NCI-H146 treated with DMSO at 0.1 percent for 48 hours (cell line): ENCODE measurements at regions not wholly inside any gene's neighbourhood (a gene's known extent, or its start where the extent isn't known, plus 50 kb on each side); places are given as distances from the start of the nearest gene placed in this dataset.

Experiments used
- DNase-seq: peaks from one replicate; lab custom pipeline; 2025; ENCODE audit not compliant: unreplicated experiment; lab: John Stamatoyannopoulos, UW

DNA sequence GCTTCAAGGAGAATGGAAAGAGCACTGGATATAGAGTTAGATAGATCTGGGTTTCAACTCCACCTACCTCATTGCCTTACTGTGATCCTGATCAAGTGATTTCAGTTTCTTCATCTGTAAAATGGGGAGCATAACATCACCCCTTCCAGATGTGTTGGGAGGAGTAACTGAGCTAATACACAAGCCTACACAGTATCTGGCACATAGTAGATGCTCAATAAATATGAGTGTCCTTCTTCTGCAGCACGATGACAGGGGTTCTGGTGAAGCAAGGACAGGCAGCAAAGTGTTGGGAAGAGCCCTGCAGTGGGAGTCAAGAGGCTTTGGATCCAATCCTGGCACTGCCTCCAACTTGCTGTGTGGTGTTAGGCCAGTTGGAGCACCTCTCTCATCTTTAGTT, 270.0 kb downstream of the UACA start:
- no peak for DNase-seq

DNA sequence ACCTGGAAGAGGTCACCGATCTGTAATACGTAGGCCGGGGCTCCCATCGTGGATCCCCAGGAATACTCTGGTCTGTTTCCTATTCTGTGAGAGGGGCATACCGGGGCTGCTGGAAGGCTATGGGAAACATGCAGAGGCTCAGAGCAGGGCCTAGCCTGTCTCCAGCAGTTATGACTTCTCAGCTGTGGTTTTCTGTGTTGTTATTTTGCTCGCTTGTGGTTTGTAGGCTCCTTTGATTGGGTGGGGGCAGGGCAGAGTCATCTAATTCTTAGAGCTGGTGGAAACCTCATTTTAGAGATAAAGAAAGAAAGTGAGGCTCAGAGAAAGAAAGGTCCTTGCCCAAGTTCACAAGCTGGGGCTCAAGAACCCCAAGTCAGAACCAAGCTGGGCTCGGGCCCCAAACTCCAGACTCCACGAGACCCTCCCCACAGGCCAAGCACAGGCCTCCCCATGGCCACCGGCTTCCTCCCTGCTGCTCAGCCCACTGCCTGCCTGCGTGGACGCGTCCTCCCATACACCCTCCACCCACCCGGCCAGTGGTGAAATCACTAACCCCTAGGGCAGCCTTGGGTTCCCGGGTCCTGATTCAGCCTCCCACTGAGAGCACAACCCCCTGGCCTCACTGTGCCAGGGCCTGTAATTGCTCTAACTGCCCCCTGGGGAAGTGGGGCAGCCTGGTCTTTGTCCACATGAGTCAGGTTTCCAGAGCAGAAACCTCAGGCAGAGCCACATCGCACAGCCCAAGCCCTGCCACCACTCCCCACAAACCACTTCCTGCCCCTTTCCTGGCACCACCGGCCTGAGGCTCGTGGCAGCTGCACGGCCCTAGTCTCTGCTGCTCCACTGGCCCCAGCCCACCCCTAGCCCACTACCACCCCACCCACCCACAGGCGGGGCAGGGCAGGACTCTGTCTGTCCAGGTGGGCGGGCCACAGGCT, 270.8 kb downstream of the UACA start:
- DNase-seq: no peak

DNA sequence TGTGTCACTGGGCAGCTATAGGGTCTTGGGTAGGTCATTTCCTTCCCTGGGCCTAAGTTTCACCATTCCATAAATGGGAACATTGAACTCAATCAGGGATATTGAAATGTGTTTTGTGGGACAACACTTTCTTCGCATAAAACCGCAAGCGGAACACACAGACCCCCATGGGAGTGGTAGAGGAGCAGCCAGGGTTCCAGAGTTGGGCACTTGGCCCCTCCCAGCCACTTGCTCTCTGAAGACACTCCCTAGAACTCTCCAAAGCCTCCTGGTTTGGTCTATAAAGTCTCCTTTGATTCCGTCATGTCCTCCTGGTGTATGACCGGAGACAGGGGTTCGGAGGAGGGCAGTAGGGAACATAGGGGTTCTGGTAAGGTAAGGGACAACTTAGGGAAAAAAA, 271.7 kb downstream of the UACA start:
- no peak for DNase-seq

DNA sequence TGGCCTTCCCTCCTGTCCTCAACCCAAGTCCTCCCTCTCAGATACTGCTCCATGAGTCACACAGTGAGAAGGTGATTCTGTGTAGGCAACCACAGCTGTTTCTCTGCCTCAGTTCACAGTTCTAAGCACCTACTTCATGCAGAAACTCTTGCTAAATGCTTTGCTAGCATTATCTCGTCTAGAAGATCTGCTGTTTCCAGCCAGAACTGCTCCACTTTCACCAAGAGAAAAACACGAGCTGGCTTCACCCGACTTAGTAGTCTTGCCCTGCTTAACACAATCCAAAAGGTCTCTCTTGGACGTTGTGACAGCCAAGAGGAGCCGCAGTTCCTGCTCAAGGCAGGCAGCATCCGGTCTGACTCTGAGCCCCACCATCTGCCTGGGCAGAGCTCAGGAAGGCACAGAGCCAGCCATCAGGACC, 272.1 kb downstream of the UACA start:
- no peak for DNase-seq

DNA sequence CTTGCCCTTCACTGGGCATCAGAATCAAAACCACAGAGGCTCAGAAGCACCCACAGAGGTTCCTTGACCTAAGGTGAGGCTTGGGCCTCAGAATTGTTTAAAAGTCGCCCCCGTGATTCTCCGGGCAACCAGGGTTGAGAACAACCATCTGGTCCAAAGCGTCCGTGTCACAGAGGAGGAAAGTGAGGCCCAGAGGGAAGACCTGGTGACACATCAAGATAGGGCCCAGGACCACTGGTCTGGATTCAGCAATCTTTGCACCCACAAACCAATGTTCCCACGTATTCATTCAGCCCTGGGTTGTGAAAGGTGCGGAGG, 272.6 kb downstream of the UACA start:
- no peak for DNase-seq

DNA sequence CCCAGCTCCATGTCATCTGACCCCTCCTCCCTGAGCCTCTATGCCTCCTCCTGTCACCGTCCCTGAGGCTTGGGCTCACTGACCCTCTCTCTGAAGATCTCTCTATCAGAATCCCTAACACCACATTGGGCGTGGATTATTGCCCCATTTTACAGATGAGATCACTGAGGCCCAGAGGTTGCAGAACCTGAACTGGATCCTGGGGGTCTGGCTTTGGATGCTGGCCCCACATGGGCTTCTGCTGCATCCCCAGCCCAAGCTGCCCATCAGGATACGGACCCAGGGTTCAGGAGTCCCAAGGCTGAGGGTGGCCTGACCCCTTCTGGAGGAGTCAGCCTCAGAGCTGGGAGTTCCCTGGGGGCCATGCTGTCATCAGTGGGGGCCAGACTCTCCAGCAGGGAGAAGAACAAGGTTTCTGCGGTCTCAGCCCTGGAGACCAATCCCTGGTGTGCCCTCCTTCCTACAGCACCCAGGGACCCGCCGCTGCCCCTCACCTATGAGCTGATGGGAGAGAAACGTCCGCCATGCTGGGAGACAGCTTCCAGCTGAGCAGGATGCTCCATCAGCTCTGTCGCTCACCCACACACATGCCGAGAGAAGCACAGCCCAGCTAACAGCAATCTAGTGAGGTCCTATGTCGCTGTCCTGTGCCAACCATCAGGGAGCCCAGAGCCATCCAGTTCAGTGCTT, 273.1 kb downstream of the UACA start:
- no peak for DNase-seq

DNA sequence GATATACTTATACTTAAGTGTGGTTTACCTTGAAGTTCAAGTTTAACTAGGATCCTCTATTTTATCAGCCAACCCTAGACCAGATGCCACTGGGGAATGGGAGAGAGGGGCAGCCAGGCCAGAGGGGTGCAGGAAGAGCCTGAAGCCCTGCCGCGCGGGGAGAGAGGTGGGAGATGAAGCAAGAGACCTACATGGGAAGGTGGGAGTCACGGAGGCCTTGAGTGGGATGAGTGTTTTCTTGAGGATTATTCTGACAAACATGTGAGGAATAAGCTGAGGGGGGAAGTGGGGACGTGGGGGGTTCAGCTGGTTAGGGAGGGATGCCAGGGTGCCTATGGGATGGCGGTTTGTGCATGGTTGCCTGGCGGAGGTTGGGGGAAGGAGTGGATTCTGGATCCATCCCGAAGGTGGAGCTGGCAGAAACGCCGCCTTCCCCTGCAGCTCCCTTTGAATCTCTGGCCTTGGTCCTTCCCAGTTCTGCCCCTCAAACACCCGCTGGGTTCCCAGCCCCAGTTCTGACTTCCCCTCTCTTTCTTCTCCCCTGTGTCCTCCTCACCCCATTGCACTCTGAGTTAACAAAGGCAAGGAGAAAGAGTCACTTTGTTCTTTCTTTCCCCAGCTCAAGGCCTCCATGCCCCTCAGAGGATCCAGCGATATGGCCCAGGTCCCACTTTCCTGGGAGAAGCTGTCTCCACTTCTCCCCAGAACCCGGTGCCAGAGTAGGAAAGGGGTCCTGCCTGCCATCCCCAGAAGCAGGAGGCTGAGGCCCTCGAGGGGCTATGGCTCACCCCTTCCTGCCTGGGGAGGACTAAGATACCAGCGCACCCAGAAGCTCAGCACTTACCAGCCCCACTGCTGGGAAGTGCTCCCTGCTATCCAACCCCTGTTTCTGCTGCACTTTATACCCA, 274.2 kb downstream of the UACA start:
- DNase-seq: no peak

DNA sequence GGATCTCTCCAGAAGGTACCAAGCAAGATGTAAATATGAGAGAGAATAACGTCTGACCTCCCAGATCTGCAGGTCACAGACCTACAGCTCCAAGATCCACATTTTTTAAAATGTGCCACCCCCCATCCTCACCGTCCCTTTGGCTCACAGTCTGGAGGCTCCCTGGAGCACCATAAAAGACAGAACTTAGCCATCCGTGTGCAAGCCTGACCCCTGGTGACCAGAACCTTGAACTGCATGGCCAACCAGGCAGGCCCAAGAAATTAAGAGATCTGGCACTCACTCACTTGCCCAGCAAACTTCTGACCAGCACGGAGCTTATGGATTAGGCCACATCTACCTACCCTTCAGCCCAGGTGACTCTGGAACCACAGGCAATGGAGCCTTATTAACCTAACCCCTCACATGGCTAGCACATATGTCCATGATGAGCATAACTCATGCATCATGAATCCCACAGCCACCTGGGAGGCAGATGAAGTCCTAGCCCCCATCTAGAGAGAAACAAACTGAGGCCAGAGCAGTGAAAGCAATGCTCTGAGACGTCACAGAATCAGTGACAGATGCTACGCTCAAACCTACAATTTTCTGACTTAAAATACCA, 275.3 kb downstream of the UACA start:
- peak; percentile 7 for DNase-seq

DNA sequence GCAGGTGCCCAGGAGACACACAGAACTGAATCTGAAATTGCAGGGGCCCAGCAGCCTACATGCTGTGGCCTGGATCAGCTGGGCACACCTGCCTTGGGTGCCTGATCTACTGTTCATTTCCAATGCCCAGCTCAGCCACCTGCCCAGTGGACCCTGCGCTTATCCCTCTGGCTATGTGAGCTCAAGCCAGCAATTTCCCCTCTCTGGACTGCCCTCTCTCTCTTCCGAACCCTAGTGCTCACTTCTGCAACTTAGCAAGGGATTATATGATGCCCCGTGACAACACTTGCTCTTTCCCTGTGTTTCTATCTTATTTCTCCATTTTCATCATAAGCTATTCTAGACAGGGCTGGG, 276.0 kb downstream of the UACA start:
- no peak for DNase-seq

DNA sequence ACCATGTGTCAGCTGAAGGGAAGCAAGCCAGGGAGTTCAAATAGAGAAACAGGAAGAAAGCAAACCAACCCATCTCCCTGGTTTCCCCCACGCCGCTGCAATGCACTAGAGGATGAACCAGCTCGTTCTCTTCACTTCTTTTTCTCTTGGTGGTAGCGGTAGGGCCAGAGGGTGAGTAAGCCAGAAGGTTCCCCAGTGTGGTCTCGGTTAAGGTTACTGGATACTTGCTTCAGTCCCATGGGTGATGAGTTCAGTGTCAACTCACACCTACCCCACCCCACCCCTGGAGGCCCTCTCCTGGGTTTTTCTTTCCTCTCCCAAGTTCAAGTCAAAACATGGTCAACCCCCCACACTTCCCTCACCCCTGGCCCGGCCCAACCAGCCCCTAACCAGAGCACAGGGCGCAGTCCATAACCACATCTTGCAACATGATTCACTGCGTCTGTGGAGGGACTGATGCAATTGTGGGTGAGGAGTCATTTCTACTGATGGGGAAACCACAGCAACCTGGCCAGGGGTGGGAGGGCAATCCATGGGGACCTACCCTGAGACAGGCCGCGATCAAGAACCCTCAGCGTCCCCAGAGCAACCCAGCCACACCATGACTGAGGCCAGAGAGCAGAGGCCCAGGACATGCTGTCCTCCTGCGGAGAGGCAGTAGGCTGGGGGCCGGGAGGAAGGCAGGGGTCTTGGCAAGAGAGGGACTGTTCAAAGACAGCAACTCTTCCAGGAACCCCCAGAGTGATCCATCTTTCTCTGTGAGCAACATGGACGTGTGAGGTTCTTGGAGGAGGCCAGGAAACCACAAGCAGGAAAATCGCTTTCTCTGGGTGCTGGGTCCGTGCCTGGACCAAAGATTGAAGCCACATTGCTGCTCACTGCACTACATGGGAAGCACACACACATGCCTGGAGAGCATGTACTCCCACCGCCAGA, 276.6 kb downstream of the UACA start:
- no peak for DNase-seq

DNA sequence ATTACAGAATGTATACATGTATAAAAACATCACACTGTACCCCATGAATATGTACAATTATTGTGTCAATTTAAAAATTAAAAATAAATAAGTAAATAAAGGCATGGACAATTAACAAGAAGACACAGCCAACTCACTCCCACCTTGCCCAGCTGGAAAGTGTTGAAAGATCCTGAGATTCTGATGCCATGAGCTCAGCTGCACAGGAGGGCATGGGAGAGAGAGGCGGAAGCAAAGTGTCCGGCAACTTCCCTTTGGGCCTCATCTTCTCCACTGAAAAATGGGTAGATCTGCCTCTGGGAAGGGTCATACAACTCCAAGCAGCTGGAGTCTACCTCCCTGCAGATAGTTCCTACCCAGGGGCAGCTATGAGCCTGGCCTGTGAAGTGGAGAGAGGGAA, 277.3 kb downstream of the UACA start:
- no peak for DNase-seq

DNA sequence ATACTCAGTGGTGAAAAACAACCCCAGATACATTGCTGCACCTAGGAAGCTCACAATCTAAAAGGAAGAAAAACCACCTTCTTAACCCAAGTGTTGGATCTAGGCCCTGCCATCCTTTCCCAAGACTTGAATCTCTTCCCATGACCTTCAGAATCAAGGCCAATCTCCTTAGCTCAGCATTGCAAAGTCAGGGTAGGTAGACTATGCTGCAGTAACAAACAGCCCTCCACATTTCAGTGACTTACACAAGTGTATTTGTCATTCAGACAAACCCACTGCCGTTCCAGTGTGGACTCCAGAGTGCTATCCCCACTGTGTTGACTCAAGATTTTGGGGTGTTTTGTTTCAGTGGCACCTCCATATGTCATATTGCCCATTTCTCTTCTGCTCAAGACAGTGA, 278.4 kb downstream of the UACA start:
- no peak for DNase-seq

DNA sequence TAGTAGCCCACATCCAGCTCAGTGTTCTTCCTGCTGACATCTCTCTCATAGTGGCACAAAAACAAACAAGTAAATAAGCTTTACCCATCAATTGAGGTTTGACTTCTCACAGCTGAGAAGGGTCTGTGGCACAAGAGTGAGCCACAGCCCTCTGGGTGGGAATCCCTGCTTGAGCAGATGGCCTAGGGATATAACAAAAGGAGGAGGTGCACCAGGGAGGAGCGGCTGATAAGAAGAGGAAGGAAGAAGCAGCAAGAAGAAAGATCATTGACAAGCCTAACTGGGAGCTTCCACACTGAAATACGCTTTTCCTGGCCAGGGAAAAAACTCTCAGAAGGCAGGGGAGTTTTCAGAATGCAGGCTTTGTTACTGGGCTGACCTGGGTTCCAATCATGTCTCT, 279.8 kb downstream of the UACA start:
- DNase-seq: no peak

DNA sequence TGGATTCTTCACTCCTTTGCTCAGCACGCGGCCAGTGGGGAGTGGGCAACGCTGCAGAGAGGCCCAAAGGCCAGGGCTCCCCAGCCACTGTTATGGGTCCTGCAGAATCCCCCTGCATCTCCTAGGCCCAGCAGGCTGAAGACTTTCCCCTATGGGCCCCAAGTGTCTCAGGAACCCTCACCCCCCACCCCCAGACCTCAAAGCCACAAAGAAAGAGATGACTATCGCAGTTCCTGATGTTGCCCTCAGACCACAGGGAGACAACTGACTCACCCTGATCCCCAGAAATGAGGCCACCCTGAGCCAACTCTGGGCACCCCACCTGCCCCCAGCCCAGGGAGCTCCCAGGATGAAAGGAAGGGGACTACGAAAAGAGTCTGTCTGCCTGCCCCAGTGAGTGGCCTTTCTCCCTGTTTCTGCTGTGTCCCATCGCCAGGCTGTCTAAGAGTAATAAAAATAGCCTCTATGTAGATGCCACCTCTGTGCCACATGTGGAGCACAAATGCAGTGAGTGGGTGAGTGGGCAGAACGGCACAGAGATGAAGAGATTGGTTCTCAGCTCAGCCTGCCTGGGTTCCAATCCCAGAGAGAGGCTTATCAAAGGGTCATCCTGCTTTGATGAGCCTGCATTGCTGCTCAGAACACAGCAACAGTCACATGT, 283.0 kb downstream of the UACA start:
- no peak for DNase-seq

DNA sequence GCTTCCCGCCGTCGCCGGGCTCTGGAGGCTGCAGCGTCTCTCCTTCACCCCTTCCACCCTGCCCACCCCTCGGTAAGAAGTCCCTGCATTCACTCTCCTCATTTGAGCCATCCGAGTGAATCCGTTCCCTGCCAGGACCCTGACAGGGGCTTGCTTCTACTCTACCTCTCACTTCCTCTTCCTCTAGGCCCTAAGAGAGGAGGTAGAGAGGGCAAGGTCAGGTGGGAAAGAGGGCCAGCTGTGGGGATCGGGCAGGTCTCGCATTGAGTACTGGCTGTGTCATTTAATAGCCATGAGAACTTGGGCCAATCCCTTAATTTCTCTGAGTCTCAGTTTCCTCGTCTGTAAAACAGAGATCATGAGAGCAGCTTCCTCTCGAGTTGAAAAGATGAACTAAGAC, 283.6 kb downstream of the UACA start:
- DNase-seq: no peak

DNA sequence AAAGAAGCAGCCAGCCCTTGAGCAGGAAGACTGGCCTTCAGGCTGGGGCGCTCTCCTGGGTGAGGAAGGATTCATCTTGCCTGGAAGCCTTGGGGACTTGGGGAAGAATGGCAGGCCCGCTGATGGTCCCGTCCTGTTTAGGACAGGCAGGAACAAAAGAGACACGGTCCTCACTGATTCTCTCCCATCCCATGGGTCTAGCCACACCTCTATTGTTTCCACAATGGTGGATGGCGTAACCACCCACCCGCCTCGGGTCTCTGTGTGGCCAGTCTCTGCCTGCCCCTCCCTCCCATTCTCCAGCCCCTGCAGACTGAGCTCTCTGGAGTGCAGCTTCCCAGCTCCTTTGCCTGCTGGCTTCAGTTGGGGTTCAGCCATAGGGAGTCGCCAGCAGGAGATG, 284.3 kb downstream of the UACA start:
- DNase-seq: no peak

DNA sequence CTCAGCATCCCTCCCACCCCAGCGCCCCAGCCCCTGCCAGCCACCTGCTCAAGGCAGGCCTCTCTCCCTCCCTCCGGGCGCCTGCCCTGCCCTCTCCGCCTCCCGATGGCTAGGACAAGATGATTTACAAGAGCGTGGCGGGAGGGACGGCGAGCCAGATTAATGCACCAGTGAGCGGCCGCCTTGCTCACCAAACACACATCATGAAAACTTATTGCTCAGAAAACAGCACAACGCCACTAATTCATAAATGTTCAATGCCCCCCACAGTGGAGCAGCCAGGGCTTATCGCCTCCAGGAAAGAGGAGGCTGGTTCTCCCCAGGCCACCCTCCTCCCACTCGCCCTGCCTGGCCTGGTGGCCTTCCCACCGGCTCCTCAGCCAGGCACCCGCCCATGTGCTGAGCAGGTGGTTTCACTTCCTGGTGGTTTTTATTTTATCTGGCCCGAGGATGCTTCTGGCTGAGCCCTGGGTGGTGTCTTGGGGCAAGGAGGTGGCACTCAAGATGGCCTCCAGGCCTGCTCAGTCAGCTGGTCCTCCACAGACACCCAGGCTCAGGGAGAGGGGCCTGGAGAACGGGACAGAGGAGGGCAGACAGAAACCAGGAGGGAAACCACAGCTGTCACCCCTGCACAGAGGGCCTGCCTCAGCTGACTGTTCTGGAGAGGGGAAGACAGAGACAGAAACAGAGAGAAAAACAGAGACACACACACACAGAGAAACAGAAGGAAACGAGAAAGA, 284.9 kb downstream of the UACA start:
- DNase-seq: no peak

DNA sequence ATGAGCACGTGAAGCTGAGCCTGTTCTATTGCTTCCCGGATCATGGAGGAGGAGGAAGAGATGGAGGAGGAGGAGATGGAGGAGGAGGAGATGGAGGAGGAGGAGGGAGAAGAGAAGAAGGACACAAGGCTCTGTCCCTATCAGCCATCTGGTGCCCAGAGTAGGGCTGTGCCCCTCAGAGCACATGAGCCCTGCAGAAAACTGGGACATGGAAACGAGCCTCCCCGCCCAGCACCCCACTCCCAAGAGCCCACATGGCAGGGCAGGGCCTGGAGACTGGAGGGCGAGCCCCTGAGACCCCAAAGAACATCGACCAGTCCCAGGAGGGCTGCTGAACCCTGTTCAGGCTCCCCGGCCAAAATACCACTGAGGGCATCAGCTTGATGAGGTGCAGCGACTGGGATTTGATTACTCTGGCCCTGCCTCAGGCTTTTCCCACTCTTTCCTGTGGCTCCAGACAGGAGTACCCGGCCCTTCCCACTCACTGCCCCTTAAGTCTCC, 285.6 kb downstream of the UACA start:
- no peak for DNase-seq

DNA sequence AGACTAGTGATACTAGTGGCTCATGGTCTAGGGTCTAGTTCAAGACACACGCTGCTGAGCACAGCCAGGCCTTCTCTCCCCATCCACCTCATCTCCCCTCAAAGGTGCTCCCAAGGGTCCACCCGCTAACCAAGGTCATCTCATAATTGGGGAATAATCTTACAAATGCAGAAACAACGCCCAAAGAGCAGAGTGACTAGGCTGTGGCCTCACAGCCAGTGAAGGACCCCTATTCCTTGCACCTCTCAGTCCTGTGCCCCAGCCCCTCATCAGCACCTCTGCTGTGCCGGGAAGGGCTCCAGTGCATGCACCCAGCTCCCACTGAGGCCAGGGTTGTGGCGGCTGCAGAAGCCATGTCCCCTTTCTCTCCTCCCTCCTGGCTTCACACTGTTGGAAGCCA, 286.9 kb downstream of the UACA start:
- no peak for DNase-seq
